ENCODE measurements at regions not wholly inside any gene's neighbourhood (a gene's known extent, or its start where the extent isn't known, plus 50 kb on each side); places are given as distances from the start of the nearest gene placed in this dataset.

DNA sequence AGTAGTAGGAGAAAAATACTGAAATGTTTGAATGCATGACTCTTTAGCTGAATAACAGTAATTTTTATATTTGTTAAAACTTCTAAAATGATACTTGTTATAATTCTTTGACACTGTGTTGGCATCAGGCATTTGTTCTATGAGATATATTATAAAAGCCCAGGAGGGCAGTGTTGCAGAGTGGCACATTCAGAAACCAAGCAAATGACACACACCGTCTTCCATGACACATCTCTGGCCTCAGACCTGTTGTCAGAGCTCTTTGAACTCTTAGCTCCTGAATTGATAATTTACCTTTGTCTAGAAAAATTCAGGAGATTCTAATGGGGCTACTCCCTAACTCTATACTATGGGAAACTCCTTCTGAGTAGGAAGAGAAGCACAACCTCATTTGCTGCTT lies 62.4 kb upstream of the MDFIC start:
- H3K4me3 ChIP-seq (ENCODE audit: low read depth, low read length) = no peak overlapping the region
- TF ChIP-seq, protein P1, sequence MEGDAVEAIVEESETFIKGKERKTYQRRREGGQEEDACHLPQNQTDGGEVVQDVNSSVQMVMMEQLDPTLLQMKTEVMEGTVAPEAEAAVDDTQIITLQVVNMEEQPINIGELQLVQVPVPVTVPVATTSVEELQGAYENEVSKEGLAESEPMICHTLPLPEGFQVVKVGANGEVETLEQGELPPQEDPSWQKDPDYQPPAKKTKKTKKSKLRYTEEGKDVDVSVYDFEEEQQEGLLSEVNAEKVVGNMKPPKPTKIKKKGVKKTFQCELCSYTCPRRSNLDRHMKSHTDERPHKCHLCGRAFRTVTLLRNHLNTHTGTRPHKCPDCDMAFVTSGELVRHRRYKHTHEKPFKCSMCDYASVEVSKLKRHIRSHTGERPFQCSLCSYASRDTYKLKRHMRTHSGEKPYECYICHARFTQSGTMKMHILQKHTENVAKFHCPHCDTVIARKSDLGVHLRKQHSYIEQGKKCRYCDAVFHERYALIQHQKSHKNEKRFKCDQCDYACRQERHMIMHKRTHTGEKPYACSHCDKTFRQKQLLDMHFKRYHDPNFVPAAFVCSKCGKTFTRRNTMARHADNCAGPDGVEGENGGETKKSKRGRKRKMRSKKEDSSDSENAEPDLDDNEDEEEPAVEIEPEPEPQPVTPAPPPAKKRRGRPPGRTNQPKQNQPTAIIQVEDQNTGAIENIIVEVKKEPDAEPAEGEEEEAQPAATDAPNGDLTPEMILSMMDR (IDR thresholded peaks at IDR 0.05; ENCODE audit: insufficient read depth, low read length) = no peak
- no peak for DNase-seq (ENCODE audit: low read depth)

DNA sequence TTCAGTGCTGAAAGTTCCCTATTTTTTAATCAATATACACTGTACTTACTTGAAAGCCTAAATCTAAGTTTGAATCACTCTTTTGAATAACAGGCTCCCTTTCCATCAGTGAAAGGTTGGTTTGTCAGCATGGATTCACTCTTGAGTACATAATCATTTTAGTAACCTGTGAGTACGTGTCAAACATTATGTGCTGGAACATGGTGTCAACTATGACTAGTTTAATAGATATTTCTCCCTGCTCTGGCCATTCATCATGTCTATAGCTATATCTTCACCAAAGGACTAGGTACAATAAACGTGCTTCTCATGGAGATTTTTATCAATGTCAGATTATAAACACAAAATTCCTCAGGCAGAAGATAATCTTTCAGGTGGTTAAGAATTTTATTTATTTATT lies 61.7 kb upstream of the MDFIC start:
- no peak overlapping the region for H3K4me3 ChIP-seq (ENCODE audit: low read depth, low read length)
- no peak for DNase-seq (ENCODE audit: low read depth)
- TF ChIP-seq, protein P1 (IDR thresholded peaks at IDR 0.05; ENCODE audit: insufficient read depth, low read length) = no peak

DNA sequence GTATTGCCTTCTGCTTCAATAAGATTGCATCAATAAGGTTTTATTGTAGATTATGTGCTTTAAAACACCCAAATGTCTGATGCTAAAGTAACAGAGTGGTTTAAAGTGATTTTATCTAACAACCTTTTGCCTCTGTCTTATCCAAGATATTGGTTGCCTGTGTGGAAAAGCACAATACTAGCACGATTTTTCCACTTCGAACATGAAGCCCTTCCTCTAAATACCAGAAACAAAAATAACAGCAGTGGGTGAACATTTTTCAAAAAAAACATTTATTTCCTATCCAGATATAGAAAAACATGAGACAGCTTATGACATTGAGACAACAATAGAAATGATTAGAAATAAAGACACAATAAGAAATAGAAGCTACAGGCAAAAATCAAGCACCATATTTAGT lies 59.5 kb upstream of the MDFIC start:
- H3K4me3 ChIP-seq (ENCODE audit: low read depth, low read length) = no peak overlapping the region
- TF ChIP-seq, protein P1 (IDR thresholded peaks at IDR 0.05; ENCODE audit: insufficient read depth, low read length) = no peak

DNA sequence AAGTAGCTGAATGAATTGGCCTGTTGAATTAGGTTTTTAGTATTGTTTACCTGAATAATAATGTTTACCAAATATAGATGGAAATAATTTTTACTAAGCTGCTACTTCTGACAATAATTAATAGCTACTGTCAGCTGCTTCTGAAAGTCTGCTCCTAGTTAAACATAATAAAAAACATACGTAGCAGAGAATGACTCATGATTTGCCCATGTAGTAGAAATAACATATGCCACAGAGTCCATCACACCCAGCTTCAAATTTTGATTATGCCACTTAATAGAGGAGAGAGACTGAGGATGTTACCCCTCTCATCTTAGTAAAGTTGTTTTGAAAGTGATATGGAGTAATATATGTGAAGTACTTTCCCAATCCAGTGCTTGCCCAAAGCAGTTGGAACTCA lies 57.6 kb upstream of the MDFIC start:
- H3K4me3 ChIP-seq (ENCODE audit: low read depth, low read length) = no peak overlapping the region
- TF ChIP-seq, protein P1 (IDR thresholded peaks at IDR 0.05; ENCODE audit: insufficient read depth, low read length) = no peak
- no peak for DNase-seq (ENCODE audit: low read depth)

More for the DNA sequence above, 59.5 kb upstream of the MDFIC start:
- no peak for DNase-seq (ENCODE audit: low read depth)

DNA sequence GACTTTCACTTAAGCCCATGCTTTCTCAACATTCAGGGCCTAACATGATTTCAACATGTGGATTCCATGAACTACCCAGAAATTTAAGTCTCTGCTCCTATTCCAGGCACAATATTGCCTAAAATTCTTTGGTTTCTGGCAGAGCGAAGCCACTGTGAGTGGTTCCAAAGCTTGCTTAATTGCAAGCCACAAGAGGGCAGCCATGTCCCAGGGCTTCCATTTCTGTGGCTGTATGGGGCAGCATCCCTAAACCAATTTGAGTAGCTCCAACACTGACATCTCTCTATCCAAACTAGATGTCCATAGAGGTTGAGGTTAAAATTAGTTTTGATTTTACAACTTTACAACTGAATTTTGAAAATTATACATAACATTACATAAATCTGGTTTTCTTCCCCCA lies 56.3 kb upstream of the MDFIC start:
- H3K4me3 ChIP-seq (ENCODE audit: low read depth, low read length) = no peak overlapping the region
- DNase-seq (ENCODE audit: low read depth) = peak; percentile 83
- TF ChIP-seq, protein P1 (IDR thresholded peaks at IDR 0.05; ENCODE audit: insufficient read depth, low read length) = peak; percentile 89

Data from fibroblast of the aortic adventitia (primary cell).